ENCODE measurements at regions not wholly inside any gene's neighbourhood (a gene's known extent, or its start where the extent isn't known, plus 50 kb on each side); places are given as distances from the start of the nearest gene placed in this dataset.

DNA sequence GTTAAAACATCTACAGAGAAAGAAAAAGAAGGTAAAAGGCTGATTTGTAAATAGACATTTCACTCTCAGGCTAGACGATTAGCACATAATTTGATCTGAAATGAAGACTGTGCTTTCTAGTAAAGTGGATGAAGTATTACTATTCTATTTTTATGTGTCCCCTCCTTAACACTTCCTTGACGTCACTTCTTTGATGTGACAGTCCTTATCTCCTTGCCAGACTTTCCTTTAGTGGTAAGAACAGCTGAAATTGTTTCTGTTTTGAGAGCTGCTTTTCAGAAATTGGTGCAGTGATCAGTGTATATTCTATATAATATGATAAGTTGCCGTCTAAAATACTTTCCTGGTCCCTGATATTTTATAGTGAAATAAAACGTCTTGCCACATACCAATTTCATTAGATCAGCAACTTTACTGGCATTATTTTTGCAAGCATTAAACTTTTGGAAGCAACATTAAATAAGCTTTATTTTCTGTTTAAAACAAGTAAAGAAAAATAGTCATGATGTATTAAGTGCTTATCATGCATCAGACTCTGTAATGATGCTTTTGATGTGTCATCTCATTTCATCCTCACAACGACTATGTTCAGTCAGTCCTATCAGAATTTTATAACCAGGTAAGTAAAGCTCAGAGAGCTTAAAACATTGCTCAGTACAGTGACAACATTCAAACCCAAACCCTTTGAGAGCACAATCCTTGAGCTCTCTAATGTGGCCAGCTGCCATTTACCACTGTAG is 210.3 kb upstream of the PCDH9 start:
- Histone ChIP-seq H3K27ac (ENCODE audit: low read depth in 1 of 3, low read length in 2 of 3) (no peak overlapping the region), H3K4me3 (ENCODE audit: low read depth in 1 of 3, low read length in 3 of 3) (no peak overlapping the region), H3K27me3 (ENCODE audit: control insufficient read depth in 3 of 3, insufficient read depth in 3 of 3, low read length in 3 of 3) (no peaks in the 10 kb centered on the region), H3K9me3 (ENCODE audit: control insufficient read depth in 2 of 2, insufficient read depth in 1 of 2, low read depth in 1 of 2, low read length in 1 of 2) (no peaks in the 10 kb centered on the region), H3K36me3 (ENCODE audit: control insufficient read depth in 3 of 3, insufficient read depth in 2 of 3, low read depth in 1 of 3, low read length in 3 of 3) (no peaks in the 10 kb centered on the region), H3K4me1 (ENCODE audit: control insufficient read depth in 3 of 3, insufficient read depth in 2 of 3, low read depth in 1 of 3, low read length in 2 of 3) (no peaks in the 10 kb centered on the region)
- DNase-seq: no peak
- FAIRE-seq: no peak
- WGBS, 3 donors: 32 to 43% (median 35%) methylated on average over 5 of the region's 5 CpGs

DNA sequence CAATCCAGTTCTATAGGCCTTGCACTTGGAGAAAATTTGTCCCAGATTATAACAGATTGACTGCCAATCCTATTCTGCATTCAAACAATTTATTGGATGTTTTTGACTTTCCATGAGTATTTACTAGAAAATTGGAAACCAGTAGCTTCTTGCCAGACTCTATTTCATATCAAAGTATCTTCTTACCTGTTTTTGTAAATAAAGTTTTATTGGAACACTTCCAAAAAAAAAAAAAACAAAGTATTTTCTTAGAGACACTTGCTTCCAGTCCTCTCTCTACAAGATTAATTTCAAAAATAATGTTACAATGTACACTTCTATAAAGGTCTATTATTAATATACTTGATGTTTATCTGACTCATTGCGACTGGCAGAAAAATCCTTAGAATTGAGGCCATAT is 209.2 kb upstream of the PCDH9 start:
- Histone ChIP-seq H3K27ac (ENCODE audit: low read depth in 1 of 3, low read length in 2 of 3) (no peak overlapping the region), H3K4me3 (ENCODE audit: low read depth in 1 of 3, low read length in 3 of 3) (no peak overlapping the region), H3K4me1 (ENCODE audit: control insufficient read depth in 3 of 3, insufficient read depth in 2 of 3, low read depth in 1 of 3, low read length in 2 of 3) (no peaks in the 10 kb centered on the region), H3K27me3 (ENCODE audit: control insufficient read depth in 3 of 3, insufficient read depth in 3 of 3, low read length in 3 of 3) (no peaks in the 10 kb centered on the region), H3K9me3 (ENCODE audit: control insufficient read depth in 2 of 2, insufficient read depth in 1 of 2, low read depth in 1 of 2, low read length in 1 of 2) (no peaks in the 10 kb centered on the region), H3K36me3 (ENCODE audit: control insufficient read depth in 3 of 3, insufficient read depth in 2 of 3, low read depth in 1 of 3, low read length in 3 of 3) (no peaks in the 10 kb centered on the region)
- WGBS, 3 donors: 76 to 87% (median 82%) methylated on average over 1 of the region's 1 CpG
- no peak for DNase-seq
- no peak for FAIRE-seq

DNA sequence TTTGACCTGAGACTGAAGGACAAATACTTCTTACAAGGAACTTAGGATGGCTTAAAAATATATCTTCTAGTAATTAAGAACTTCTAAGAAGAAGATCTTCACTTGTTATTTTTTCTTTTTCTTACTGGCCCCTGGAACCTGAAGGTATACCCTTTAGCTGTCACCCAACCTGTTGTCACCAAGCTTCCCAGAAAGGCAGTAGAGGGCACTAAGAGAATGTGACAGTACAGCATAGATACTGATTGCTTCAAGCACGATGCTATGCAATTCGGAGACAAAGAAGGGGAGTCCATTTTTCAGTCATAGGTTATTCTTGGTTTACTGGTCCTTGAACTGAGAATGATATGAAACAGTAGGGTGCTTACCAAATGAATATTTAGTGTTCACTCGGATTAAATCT is 208.3 kb upstream of the PCDH9 start:
- FAIRE-seq: no peak
- WGBS, 3 donors: 43 to 53% (median 47%) methylated on average over 3 of the region's 3 CpGs
- no peaks in the 10 kb centered on the region for H3K9me3 ChIP-seq (ENCODE audit: control insufficient read depth in 2 of 2, insufficient read depth in 1 of 2, low read depth in 1 of 2, low read length in 1 of 2)
- H3K4me3 ChIP-seq (ENCODE audit: low read depth in 1 of 3, low read length in 3 of 3): no peak overlapping the region
- no peaks in the 10 kb centered on the region for H3K27me3 ChIP-seq (ENCODE audit: control insufficient read depth in 3 of 3, insufficient read depth in 3 of 3, low read length in 3 of 3)
- DNase-seq: no peak
- H3K4me1 ChIP-seq (ENCODE audit: control insufficient read depth in 3 of 3, insufficient read depth in 2 of 3, low read depth in 1 of 3, low read length in 2 of 3): no peaks in the 10 kb centered on the region
- H3K36me3 ChIP-seq (ENCODE audit: control insufficient read depth in 3 of 3, insufficient read depth in 2 of 3, low read depth in 1 of 3, low read length in 3 of 3): no peaks in the 10 kb centered on the region
- no peak overlapping the region for H3K27ac ChIP-seq (ENCODE audit: low read depth in 1 of 3, low read length in 2 of 3)

DNA sequence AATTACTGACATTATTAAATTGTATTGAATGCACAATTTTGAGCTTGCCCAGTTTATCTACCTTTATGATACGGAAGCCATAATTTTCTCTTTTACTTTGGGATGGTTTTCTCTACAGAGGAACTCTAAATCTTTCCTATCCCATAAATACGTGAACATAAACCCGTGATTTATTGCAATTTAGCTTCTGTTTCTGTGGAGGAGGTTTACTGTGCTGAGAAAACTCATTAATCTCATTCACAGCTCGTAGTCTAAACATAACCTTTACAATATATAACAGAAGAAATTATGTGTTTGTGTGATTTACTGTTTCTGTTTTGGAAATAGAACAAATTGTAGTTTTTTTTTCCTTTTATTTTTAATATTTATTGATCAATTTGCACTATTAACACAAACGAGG is 207.1 kb upstream of the PCDH9 start:
- WGBS, 3 donors: 44 to 53% (median 48%) methylated on average over 5 of the region's 5 CpGs

DNA sequence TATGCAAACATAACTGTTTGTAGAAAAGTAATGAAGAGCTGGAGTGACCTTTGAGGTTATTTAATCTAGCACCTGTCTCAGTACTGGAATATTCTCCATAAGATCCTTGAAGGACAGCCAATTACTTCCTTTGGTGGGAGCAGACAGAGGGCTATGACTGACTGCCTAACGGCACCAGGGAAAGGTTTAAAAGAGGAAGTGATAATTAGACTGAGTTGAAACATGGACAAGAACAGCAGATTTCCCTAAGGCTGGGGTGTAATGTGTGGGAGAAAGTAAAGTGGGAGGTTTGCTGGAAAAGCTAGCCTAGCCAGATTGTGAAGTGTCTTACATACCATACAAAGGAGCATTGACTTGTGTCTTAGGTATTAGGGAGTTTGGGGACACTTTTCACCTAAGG is 191.3 kb upstream of the PCDH9 start:
- whole genome bisulfite sequencing, 3 donors: 39 to 48% (median 44%) methylated on average over 1 of the region's 1 CpG
- H3K9me3 ChIP-seq (ENCODE audit: control insufficient read depth in 2 of 2, insufficient read depth in 1 of 2, low read depth in 1 of 2, low read length in 1 of 2): no peaks in the 10 kb centered on the region
- H3K27me3 ChIP-seq (ENCODE audit: control insufficient read depth in 3 of 3, insufficient read depth in 3 of 3, low read length in 3 of 3): no peaks in the 10 kb centered on the region
- DNase-seq (no peak), FAIRE-seq (no peak)
- no peaks in the 10 kb centered on the region for H3K4me1 ChIP-seq (ENCODE audit: control insufficient read depth in 3 of 3, insufficient read depth in 2 of 3, low read depth in 1 of 3, low read length in 2 of 3)
- no peak overlapping the region for H3K4me3 ChIP-seq (ENCODE audit: low read depth in 1 of 3, low read length in 3 of 3)
- H3K27ac ChIP-seq (ENCODE audit: low read depth in 1 of 3, low read length in 2 of 3): no peak overlapping the region
- no peaks in the 10 kb centered on the region for H3K36me3 ChIP-seq (ENCODE audit: control insufficient read depth in 3 of 3, insufficient read depth in 2 of 3, low read depth in 1 of 3, low read length in 3 of 3)

More for the DNA sequence above, 207.1 kb upstream of the PCDH9 start:
- DNase-seq (no peak), FAIRE-seq (no peak)
- Histone ChIP-seq H3K4me3 (ENCODE audit: low read depth in 1 of 3, low read length in 3 of 3) (no peak overlapping the region), H3K4me1 (ENCODE audit: control insufficient read depth in 3 of 3, insufficient read depth in 2 of 3, low read depth in 1 of 3, low read length in 2 of 3) (no peaks in the 10 kb centered on the region), H3K27ac (ENCODE audit: low read depth in 1 of 3, low read length in 2 of 3) (no peak overlapping the region), H3K36me3 (ENCODE audit: control insufficient read depth in 3 of 3, insufficient read depth in 2 of 3, low read depth in 1 of 3, low read length in 3 of 3) (no peaks in the 10 kb centered on the region), H3K9me3 (ENCODE audit: control insufficient read depth in 2 of 2, insufficient read depth in 1 of 2, low read depth in 1 of 2, low read length in 1 of 2) (no peaks in the 10 kb centered on the region), H3K27me3 (ENCODE audit: control insufficient read depth in 3 of 3, insufficient read depth in 3 of 3, low read length in 3 of 3) (no peaks in the 10 kb centered on the region)

DNA sequence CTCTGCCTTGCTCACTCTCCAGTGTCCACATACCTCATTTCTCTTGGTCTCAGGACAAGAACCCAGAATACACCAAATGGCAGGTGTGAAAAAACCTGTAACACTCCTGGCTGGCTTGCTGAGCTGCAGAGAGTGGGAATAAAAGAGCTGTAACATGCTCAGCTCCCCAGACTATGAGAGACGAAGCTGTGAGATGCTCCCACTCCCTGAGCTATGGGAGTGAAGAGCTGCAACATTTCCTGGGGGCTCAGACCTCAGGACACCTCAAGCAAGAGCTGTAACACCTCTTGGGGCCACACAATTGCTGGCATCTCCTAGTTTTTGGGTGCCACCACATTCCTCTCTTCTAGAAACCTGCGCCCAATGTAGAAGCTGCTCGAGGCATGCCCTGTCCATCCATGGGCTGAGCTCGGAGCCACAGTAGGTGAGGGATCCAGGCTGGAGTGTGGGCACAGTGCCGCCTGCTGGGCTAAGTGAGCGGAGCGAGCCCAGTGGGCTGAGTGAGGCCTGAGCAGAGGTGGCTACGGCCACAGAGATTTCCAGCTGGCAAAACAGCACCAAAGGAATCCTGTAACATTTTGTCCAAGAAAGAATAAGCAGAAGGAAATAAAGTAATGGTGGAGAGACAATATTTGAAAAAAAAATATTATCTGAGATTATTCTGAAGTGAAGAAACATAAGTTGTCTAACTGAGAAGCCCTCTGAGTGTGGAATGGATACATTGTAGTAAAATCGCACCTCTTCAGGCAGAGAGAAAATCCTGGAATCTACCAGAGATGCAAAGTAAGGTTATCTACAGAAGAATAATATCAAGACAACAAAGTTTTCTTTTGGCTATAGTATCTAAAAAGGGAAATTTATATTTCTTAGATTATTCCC is 186.2 kb upstream of the PCDH9 start:
- Histone ChIP-seq H3K27ac (ENCODE audit: low read depth in 1 of 3, low read length in 2 of 3) (no peak overlapping the region), H3K27me3 (ENCODE audit: control insufficient read depth in 3 of 3, insufficient read depth in 3 of 3, low read length in 3 of 3) (no peaks in the 10 kb centered on the region), H3K36me3 (ENCODE audit: control insufficient read depth in 3 of 3, insufficient read depth in 2 of 3, low read depth in 1 of 3, low read length in 3 of 3) (no peaks in the 10 kb centered on the region), H3K4me1 (ENCODE audit: control insufficient read depth in 3 of 3, insufficient read depth in 2 of 3, low read depth in 1 of 3, low read length in 2 of 3) (no peaks in the 10 kb centered on the region), H3K4me3 (ENCODE audit: low read depth in 1 of 3, low read length in 3 of 3) (no peak overlapping the region), H3K9me3 (ENCODE audit: control insufficient read depth in 2 of 2, insufficient read depth in 1 of 2, low read depth in 1 of 2, low read length in 1 of 2) (no peaks in the 10 kb centered on the region)
- FAIRE-seq: no peak
- peak; percentile 3 to 4 for DNase-seq
- 57 to 74% (median 66%) methylated on average over 9 of the region's 9 CpGs for WGBS, 3 donors

DNA sequence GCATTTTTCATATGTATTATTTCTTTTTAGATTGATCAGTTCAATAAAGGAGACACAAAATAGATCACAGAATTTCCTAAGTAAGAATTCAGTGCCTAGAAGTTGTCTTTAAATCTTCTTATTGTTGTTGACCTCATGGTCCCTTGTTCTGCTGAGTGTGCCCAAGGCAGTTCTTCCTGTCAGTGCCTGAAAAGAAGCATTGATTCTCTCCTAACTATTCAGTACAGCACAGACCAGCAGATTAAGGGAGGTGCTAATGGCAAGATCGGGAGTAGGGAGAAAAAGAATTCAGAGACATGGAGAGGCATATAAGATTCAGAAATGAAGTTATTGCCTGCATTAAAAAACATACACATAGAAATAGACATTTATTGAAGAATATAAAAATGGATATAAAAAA is 180.5 kb upstream of the PCDH9 start:
- no peaks in the 10 kb centered on the region for H3K9me3 ChIP-seq (ENCODE audit: control insufficient read depth in 2 of 2, insufficient read depth in 1 of 2, low read depth in 1 of 2, low read length in 1 of 2)
- H3K4me1 ChIP-seq (ENCODE audit: control insufficient read depth in 3 of 3, insufficient read depth in 2 of 3, low read depth in 1 of 3, low read length in 2 of 3): no peaks in the 10 kb centered on the region
- H3K27ac ChIP-seq (ENCODE audit: low read depth in 1 of 3, low read length in 2 of 3): no peak overlapping the region
- no peaks in the 10 kb centered on the region for H3K36me3 ChIP-seq (ENCODE audit: control insufficient read depth in 3 of 3, insufficient read depth in 2 of 3, low read depth in 1 of 3, low read length in 3 of 3)
- DNase-seq (no peak), FAIRE-seq (no peak)
- no peaks in the 10 kb centered on the region for H3K27me3 ChIP-seq (ENCODE audit: control insufficient read depth in 3 of 3, insufficient read depth in 3 of 3, low read length in 3 of 3)
- 23 to 41% (median 34%) methylated on average over 1 of the region's 1 CpG for WGBS, 3 donors
- no peak overlapping the region for H3K4me3 ChIP-seq (ENCODE audit: low read depth in 1 of 3, low read length in 3 of 3)

DNA sequence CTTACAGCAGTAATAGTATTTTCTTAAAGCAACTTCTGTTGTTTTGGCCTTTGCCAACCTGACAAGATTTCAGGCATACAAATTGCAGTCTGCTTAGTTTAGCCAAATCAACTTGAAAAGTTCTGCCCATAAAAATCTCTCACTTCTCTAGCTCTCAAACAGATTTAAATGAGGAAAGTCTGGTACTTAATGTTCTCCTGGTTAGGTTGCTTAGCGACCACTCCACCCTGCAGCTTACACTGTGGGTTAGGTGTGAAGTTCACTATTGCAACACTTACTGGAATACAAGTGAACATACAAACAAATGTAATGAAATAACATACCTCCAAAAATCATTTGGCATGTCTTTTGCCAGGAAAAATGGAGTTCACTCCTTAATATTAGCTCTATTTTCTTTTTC is 178.7 kb upstream of the PCDH9 start:
- FAIRE-seq: no peak
- Histone ChIP-seq H3K36me3 (ENCODE audit: control insufficient read depth in 3 of 3, insufficient read depth in 2 of 3, low read depth in 1 of 3, low read length in 3 of 3) (no peaks in the 10 kb centered on the region), H3K4me3 (ENCODE audit: low read depth in 1 of 3, low read length in 3 of 3) (no peak overlapping the region), H3K9me3 (ENCODE audit: control insufficient read depth in 2 of 2, insufficient read depth in 1 of 2, low read depth in 1 of 2, low read length in 1 of 2) (no peaks in the 10 kb centered on the region), H3K27me3 (ENCODE audit: control insufficient read depth in 3 of 3, insufficient read depth in 3 of 3, low read length in 3 of 3) (no peaks in the 10 kb centered on the region), H3K27ac (ENCODE audit: low read depth in 1 of 3, low read length in 2 of 3) (no peak overlapping the region), H3K4me1 (ENCODE audit: control insufficient read depth in 3 of 3, insufficient read depth in 2 of 3, low read depth in 1 of 3, low read length in 2 of 3) (no peaks in the 10 kb centered on the region)
- DNase-seq: peak; percentile 1 to 5
- 30 to 59% (median 45%) methylated on average over 1 of the region's 1 CpG for WGBS, 3 donors
